Fibroblast of skin of back (primary cell): ENCODE measurements at regions not wholly inside any gene's neighbourhood (a gene's known extent, or its start where the extent isn't known, plus 50 kb on each side); places are given as distances from the start of the nearest gene placed in this dataset.
A peak's percentile ranks its signal among the peaks of the same experiment; 100 is the strongest.

ENCODE experiments used
- DNase-seq: peaks from one replicate; pipeline ENCODE4 v3.0.0-alpha.2; 2013

DNA sequence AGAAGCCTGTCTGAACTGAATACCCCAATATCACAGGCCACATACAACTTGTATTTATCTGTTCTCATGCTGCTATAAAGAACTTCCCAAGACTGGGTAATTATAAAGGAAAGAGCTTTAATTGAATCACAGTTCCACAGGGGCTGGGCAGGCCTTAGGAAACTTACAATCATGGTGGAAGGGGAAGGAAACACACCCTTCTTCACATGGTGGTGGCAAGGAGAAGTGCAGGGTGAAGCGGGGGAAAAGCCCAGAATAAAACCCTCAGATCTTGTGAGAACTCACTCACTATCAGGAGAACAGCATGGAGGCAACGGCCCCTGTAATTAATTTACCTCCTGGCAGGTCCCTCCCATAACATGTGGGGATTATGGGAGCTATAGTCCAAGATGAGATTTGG lies 50.3 kb upstream of the FNDC1 start:
- no peak for DNase-seq

DNA sequence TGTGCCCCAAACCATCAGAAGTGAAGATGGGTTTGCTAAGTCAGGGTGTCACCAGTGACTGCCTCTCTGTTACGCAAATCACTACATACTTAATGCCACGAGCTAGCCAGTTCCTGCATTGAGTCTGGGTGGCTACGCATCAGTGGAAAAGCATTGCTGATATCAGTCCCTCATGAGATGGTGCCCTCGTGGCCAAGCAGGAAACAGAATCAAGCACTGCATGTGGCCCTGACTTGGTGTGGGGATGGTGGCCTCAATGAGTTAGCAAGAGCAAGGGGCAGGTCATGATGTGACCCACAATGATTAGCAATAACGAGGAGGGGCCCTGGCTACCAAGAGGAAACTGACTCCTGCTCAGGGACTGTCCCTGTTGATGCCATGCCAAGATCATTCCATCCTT lies 51.6 kb upstream of the FNDC1 start:
- no peak for DNase-seq

DNA sequence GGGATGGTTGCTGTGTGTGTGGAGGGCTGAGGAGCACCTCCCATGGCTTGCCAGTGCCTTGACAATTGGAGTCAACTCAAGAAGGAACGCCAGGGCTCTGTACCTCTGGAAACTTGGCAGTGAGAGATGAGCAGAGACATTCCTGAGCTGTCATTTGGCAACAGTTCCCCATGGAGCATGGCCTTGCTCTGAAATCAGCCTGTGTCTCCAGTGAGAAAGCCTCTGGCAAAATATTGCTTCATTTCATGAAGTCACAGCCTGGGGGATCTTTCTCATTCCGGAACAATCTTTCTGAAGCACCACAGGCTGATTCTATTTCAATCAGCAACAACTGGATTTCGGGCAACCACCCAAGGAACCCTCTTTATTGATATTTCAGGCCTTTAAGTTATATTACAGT lies 52.2 kb upstream of the FNDC1 start:
- DNase-seq, result peak; percentile 16

DNA sequence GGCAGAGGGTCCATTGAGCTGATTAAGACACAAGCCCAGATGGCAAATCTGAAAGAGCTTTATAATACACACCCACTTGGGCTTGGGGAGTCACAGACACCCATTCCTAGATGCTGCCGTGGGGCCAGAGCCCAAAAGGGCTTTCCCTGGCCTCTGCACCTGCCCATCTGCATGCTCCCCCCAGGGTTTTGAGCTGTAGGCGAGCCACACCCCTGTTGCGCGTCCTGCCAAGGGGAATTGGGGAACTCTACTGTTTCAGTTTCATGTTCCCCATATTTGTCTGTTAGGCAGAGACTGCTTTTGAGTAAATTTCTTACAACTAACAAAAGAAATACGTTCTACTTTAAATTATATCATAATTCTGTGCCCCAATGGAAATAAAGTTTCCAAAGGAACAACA lies 52.9 kb upstream of the FNDC1 start:
- DNase-seq, result no peak

DNA sequence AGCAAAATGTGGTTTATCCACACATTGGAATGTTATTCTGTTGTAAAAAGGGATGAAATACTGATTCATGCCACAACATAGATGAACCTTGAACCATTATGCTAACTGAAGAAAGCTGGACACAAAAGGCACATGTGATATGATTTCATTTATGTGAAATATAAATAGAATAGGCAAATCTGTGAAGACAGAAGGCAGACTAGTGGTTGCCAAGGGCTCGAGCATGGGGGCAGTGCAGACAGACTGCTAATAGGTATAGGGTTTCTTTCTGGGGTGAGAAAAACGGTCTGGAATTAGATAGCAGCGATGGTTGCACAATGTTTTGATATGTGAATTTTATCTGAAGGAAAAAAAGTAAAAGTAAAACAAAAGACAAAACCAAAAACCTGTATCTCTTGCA lies 54.6 kb upstream of the FNDC1 start:
- DNase-seq, result no peak

DNA sequence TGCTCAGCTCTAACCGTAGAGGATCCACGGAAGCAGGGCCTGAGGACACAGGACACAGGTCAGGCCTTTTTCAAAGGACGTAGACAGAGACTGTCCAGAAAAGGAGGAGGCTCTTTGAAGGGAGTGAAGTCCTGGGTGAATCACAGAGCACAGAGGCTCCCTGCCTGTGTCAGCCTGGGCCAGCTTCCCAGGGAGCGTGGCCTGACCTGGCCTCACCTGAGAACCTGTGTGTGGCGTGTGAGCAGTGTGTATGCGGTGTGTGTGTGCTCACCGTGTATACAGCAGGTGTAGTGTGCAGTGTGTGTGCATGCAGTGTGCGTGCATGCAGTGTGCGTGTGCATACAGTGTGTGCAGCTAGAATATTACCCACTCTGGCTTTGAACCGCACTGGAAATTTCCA lies 56.0 kb upstream of the FNDC1 start:
- no peak for DNase-seq

DNA sequence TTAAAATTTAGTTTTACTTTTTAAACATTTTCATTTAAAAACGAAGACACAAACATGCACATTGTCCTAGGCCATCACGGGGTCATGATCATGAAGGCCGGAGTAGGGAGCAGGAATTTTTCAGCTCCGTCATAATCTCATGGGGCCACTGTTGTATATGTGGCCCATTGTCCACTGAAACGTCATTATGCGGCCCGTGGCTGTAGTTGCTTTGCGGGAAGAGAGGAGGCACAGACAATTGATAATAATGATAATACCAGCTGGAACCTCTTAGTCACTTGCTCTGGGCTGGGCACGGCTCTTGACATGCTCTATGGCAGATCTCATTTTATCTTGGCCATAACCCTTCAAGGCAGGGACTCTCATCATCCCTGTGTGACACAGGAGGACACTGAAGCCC lies 56.5 kb upstream of the FNDC1 start:
- DNase-seq, result no peak

DNA sequence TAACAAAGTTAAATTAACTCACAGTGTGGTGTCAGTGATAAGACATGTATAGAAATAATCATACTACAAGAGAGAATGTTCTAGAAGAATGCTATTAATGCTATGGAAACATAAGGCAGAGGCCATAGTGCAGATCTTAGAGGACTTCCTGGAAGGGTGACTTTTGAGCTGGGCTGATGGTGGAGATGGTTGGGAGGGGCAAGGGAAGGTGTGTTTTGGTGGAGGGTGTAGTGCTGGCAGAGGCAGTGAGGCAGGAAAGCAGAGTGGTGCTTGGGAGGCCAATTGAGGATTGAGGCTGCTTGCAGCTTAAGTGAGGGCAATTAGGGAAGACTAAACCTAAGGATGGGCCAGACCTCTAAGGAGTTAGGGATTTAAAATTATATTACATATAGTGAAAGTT lies 58.5 kb upstream of the FNDC1 start:
- DNase-seq, result no peak

DNA sequence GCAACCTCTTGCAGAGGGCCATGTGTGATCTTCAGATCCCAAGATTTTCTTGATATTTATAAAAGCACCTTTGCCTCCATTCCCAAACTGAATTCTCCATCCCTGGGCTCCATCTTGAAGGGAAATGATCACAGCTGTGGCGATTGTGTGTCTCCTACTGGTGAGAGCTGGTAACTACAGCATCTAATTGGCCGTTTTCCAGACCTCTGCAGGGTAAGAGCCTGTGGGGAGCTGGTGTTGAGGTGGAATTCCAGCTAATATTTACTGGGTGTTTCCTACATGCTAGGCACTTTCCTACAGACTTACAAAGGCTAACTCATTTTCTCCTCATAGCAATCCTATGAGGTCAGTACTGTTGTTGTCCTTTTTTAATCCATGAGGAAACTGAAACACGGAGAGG lies 59.2 kb upstream of the FNDC1 start:
- DNase-seq, result peak; percentile 59

DNA sequence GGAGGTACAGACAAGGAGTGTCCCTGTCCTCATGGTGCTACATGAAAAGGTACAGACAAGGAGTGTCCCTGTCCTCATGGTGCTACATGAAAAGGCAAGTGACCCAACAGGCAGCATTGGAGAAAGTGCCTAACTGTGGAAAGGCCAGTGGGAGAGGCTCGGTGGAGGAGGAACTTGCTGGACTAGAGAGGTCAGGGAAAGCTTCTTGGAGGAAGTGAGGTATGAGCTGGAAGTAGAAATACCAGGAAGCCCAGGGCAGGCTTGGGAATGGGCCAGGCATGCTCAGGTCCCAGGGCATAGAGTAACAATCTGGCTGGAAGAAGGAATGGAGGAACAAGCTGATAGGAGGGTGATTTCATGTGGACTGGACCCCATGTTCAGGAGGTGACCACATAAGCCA lies 59.8 kb upstream of the FNDC1 start:
- no peak for DNase-seq

DNA sequence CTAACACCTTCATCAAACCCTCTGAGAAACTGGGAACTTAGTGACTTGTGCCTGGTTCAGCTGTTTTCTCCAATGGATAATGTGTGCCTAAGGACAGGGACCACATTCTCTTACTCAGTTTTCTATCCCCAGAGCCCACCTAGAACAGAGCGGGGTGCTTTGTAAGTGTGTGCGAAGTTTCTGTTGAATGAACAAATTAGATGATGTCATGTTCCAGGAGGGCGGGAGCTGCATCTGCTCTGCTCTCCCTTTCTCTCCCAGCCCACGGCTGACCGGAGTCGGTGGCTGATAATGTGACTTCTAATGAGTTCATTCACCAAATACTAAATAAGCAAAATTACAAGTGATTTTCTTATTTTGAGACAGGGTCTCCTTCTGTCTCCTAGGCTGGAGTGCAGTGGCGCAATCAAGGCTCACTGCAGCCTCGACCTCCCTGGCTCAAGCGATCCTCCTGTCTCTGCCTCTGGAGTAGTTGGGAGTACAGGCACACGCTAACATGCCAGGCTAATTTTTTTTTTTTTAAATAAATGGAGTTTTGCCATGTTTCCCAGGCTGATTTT lies 60.7 kb upstream of the FNDC1 start:
- no peak for DNase-seq

DNA sequence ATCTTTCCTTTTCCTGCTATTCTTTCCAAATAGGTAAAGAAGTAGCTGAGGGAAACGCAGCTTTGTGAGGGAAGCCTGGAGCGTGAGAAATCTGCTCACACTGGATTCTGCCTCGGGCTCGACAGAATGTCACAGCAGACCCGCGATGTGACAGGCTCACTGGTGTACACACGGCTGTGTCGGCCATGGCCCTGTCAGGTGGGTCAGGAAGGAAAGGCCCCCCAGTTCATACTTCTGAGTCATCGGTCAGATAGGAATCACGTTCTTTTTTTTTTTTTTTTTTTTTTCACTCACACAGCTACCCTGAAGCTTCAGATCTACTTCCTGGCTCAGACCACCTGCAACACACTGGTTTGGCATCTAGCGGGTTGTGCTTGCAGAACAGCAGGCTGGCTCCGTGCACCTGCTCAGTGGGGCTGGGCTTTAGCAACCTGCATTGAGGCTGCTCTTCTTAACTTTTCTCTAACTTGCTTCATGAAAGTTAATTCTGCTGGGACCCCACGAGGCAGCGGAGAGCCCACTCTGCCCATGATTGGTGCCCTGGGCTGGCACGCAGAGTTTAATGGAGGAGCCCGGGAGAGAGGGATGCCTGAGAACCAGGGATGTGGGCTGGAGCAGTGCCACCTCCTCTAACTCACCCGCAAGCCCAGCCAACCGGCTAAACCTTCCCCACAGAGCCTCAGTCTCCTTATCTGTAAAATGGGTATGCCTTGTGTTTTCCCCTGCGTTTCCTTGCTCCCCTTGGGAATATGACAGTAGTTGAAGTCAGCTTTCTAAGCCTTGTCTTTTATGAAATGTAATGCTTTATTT lies 61.5 kb upstream of the FNDC1 start:
- no peak for DNase-seq

DNA sequence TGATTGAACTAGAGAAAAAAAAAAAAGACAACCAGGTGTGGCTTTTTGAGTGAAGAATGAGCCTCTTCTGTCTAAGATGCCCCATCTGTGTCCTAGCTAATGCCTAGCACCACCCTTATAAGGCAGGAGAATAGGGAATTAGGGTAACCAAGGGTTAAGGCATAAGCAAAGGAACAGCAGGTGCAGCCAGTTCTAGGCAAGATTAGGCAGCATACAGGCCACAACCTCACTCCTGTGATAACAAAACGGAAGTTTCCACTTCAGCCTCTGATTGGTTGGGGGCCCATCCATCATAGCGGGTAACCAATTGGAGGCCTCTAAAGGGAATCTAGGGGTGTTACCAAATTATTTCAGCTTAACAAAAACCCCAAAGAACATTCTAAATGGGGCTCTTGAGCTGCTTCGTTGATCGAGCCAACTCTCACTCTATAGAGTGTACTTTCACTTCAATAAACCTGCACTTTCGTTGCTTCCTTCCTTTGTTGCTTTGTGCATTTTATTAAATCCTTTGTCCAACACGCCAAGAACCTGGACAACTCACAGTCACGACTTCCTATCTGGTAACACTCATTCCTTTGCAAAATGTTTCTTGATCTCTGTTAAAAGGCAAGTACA lies 61.9 kb upstream of the TAGAP start:
- peak; percentile 59 for DNase-seq

DNA sequence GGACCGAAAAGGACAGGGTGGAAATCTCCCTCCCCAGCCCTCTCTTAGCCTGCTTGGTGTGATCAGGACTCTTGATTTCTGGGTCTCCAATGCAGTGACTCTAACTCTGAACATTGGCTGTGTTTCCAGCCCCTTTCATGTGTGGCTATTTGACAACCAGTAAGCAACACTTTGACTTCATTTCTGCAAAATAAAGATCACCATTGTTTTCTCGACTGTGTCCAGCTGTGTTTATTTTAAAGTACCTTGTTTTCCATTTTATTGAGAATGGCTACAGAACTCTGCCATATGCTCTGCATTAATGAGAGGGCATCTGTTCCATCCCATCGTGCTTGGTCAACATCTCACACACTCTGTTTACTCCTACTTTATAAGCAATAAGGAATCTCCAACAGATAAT lies 60.9 kb upstream of the TAGAP start:
- no peak for DNase-seq

DNA sequence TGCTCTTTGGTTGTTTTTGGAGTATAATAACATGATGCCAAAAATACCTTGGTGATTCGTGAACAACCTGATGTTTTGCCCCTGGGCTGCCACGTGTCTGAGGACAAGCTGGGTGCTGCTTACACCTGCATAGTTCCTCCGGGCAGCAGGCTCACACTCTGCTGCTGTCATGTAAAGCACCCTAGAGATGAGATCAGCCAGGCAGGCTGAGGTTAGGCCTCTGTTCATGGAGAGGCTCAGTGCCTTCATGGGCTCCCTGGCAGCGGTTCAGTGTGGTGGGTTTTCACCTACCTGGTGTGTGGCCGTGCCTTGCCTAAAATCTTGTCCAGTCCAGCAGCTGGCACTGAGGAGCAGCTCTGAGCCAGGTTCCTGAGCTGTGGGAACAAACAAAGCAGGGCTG lies 60.1 kb upstream of the TAGAP start:
- no peak for DNase-seq

DNA sequence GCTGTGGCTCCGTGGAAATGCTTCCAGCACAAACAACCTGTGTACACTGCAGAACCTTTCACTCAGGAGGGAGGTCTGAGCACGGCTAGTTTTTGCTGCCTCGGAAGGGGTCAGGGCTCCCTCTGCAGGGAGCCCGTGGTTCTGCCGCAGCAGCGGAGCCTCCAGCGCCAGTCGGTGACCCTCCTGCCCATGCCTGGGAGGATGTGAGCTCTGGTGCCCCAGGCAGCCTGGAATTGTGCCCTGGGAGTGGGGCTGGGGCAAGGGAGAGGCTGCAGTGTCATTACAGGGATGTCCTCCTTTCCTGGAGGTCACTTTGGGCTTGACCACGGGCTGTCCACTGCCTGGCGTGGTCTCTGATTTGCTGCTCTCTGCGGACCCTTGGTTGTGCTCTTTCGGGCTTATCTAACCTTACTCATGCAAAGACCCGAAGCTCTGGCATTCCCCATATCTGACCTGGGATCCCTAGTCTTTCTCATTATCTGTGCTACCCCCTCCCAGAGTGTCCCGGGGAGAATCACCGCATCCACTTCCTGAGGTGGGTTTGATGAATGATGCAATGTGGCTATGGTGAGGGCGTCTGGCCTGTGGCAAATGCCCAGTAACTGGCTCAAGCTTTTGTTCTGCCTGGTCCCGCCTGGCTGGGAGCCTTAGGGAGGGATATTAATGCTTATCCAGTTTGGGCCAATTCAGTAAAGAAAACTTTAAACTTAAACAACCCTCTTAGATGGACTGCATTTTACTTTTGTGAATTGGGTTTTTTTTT lies 59.6 kb upstream of the TAGAP start:
- peak; percentile 42 for DNase-seq

DNA sequence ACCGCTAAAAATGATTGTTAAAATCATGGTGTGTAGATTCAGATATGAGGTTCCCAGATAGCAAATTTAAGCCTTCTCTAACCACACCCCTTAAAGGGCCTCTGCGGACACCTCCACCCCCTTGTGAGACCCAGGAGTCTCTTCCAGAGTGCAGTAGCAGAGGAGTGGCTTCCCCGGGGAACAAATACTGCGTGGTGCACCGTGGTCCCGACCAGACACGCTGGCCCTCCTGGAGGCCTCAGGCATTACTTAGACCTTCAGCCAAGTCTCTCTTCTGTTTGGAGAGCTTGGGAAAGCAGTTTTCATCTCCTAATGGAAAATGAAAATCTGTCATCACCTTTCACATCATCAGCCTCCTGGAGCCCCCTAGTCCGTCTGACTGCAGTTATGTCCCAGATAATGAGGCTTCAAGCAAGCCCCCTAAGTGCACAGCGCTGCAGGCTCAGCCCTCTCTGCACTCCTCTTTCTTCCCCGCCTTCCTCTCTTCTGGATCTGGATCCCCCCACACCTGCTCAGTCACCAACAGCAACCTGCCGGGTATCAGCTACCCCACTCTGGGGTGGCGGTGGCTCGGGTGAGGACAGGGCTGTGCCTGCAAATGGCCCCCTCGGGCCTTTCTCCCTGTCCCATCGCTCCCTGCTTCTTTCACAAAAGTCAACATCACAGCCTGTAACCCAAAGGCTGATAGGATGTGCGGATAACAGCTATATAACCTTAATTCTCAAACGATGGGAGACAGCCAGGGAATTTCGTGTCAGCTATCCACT lies 58.8 kb upstream of the TAGAP start:
- no peak for DNase-seq

DNA sequence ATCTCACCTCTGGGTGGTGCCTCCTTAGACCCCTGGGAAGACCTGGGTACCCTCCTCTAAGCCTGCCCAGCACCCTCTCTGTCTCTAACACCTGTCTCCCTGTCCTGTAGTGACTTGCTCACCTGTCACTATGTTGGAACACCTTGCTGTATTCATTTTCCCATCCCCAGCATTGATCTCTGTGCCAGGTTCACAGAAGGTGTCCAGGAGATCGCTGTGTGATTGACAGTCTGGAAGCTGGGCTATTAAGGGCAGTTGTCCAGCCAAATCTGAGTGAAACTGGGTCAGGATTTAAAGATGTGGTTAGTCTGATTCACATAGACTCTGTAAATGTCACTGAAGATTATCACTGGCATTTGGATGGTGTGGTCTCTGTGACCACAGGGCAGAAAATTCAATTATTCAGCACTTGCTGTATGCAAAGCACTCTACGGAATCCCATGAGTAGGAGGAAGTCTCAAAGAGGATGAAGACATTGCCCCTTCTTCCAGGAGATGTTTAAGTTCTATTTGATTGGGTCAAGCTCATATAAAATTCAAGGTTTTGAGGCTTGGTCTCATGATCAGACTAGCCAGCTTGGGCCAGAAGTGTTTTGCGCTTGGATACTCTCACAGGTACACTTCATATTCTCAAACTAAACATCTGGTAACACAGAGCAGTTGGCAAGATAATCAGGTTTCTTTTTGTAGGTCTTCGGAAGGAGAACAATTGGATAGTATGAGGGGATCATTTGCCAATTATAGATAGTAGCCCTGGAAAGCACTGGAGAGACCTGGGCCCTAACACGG lies 57.8 kb upstream of the TAGAP start:
- no peak for DNase-seq

DNA sequence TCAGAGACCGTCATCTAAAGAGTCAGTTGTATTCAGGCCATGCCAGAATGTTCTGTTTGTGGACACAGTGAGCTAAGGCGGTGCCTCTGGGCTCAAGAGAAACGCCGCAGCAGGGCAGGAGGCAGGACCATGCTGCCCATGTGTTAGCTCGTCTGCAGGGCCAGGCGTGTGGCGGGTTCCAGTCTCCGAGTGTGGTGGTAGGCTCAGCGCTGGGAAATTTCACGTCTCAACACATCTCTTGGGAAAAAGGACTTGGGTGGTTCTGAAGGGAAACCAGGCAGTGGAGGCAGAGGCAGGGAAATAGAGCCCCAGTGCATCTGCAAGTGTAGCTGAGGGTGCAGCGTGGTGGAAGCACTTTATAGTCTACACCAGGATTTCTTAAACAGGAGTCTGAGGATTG lies 56.9 kb upstream of the TAGAP start:
- no peak for DNase-seq

DNA sequence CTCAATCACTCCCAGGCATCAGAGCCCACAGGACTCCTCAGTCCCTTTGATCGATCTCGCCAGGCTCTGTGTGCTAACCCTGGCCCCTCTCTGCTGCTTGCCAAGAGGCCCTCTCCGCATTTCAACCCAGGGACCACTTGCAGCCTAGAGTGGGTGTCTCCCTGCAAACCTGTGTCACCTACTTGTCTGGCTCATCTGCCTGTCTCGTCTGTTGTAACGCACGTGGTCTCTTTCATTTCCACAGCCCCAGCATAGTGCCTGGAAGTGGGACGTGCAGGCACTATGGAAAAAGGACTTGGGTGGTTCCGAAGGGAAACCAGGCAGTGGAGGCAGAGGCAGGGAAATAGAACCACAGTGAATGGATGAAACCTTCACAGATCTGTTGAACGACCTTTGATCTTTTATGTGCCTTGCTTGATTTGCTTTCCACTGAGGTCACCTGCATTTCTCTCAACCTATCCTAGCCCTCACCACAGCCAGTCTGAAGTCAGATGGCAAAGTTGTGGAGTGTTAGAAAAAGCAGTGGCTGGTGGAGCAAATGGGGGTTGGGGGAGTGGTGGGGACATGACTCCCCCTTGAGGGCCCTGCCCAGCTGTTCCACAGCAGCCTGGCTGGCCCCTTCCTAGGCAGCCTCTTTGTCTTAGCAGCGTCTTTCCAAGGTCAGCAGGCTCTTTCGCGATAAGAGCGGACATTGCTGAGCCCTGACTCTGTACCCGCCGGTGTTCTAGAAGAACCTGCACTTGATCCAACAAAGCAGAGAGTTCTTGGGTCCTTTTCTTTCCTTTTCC lies 55.8 kb upstream of the TAGAP start:
- no peak for DNase-seq

DNA sequence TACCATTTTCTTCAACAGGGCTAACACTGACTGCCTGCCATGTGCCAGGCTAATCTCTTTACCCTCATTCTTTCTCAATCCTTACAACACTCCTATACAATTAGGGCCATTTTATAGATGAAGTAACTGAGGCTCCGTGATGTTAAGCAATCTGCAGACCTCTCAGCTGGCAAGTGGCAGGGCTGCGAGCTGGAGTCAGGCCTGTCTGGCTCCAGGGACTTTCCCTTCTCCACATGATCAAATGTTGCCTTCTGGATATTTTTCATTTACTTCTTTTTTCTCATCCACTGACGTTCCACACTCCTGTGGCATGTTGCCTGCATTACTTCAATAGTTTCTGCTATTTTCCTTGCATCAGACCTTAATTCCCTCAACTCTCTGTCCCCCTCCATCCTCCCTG lies 55.2 kb upstream of the TAGAP start:
- no peak for DNase-seq
